H9 (cell line): ENCODE measurements at regions not wholly inside any gene's neighbourhood (a gene's known extent, or its start where the extent isn't known, plus 50 kb on each side); places are given as distances from the start of the nearest gene placed in this dataset.

Source experiments
- DNase-seq: peaks from one replicate; pipeline ENCODE4 v3.0.0-alpha.2; 2017
- H2AFZ ChIP-seq: one replicate; pipeline ENCODE4 v1.6.1; 2013; ENCODE audit warnings: mild to moderate bottlenecking, low read length, control low read depth, moderate library complexity
- H2AK5ac ChIP-seq: 2 replicates; pipeline ENCODE4 v1.6.1; 2013; ENCODE audit warnings: low read length, control low read depth, mixed read lengths; ENCODE audit not compliant: insufficient read length
- H2BK120ac ChIP-seq: one replicate; pipeline ENCODE4 v1.6.1; 2013; ENCODE audit warnings: low read depth, mild to moderate bottlenecking, low read length, control low read depth, inconsistent platforms; ENCODE audit not compliant: poor library complexity, severe bottlenecking
- H2BK12ac ChIP-seq: 2 replicates; pipeline ENCODE4 v1.6.1; 2013; ENCODE audit warnings: low read length, control low read depth, mixed read lengths, low read depth; ENCODE audit not compliant: insufficient read length
- H2BK15ac ChIP-seq: 2 replicates; pipeline ENCODE4 v1.6.1; 2013; ENCODE audit warnings: low read depth, low read length, control low read depth
- H2BK20ac ChIP-seq: one replicate; pipeline ENCODE4 v1.6.1; 2013; ENCODE audit warnings: low read depth, mild to moderate bottlenecking, low read length, control low read depth, inconsistent platforms; ENCODE audit not compliant: poor library complexity, severe bottlenecking
- H2BK5ac ChIP-seq: 2 replicates; pipeline ENCODE4 v1.6.1; 2013; ENCODE audit warnings: low read length, control low read depth, mixed read lengths; ENCODE audit not compliant: insufficient read length
- H3K14ac ChIP-seq: 2 replicates; pipeline ENCODE4 v1.6.1; 2013; ENCODE audit warnings: low read length, control low read depth; ENCODE audit not compliant: insufficient read depth
- H3K18ac ChIP-seq: 2 replicates; pipeline ENCODE4 v1.6.1; 2013; ENCODE audit warnings: low read depth, mild to moderate bottlenecking, mixed read lengths, low read length, control low read depth; ENCODE audit not compliant: insufficient read length
- H3K23ac ChIP-seq: 2 replicates; pipeline ENCODE4 v1.6.1; 2013; ENCODE audit warnings: low read length, control low read depth, mixed read lengths, low read depth; ENCODE audit not compliant: insufficient read length
- H3K23me2 ChIP-seq: 2 replicates; pipeline ENCODE4 v1.6.1; 2013; ENCODE audit warnings: low read depth, mild to moderate bottlenecking, mixed read lengths, low read length, control low read depth; ENCODE audit not compliant: insufficient read length, poor library complexity, severe bottlenecking
- H3K27ac ChIP-seq: 2 replicates; pipeline ENCODE4 v1.5.1; 2013; ENCODE audit warnings: low read length, control low read depth, mixed read lengths, low read depth; ENCODE audit not compliant: insufficient read length
- H3K27me3 ChIP-seq: 2 replicates; pipeline ENCODE4 v1.6.1; 2013; ENCODE audit warnings: low read length, control low read depth, inconsistent platforms; ENCODE audit not compliant: insufficient read depth
- H3K4ac ChIP-seq: 2 replicates; pipeline ENCODE4 v1.6.1; 2013; ENCODE audit warnings: low read depth, mild to moderate bottlenecking, control low read depth, inconsistent platforms, low read length, moderate library complexity
- H3K4me1 ChIP-seq: 2 replicates; pipeline ENCODE4 v1.6.1; 2013; ENCODE audit warnings: low read length, control low read depth, inconsistent platforms; ENCODE audit not compliant: insufficient read depth
- H3K4me2 ChIP-seq: 2 replicates; pipeline ENCODE4 v1.6.1; 2013; ENCODE audit warnings: low read length, control low read depth, mixed read lengths; ENCODE audit not compliant: insufficient read length, insufficient read depth
- H3K56ac ChIP-seq: 2 replicates; pipeline ENCODE4 v1.6.1; 2013; ENCODE audit warnings: low read depth, mild to moderate bottlenecking, mixed read lengths, low read length, control low read depth; ENCODE audit not compliant: insufficient read length
- H3K79me1 ChIP-seq: 2 replicates; pipeline ENCODE4 v1.6.1; 2013; ENCODE audit warnings: low read depth, mild to moderate bottlenecking, moderate library complexity, low read length, control low read depth, inconsistent platforms; ENCODE audit not compliant: insufficient read depth, poor library complexity, severe bottlenecking
- H3K79me2 ChIP-seq: 2 replicates; pipeline ENCODE4 v1.6.1; 2013; ENCODE audit warnings: low read length, control low read depth, inconsistent platforms; ENCODE audit not compliant: insufficient read depth
- H3K9ac ChIP-seq: 2 replicates; pipeline ENCODE4 v1.6.1; 2013; ENCODE audit warnings: low read length, control low read depth, mixed read lengths; ENCODE audit not compliant: insufficient read length; ENCODE audit errors: extremely low read depth
- H3K9me3 ChIP-seq: one replicate; pipeline ENCODE4 v1.6.1; 2013; ENCODE audit warnings: low read depth, low read length, inconsistent platforms; ENCODE audit not compliant: control insufficient read depth
- H3T11ph ChIP-seq: one replicate; pipeline ENCODE4 v1.6.1; 2013; ENCODE audit warnings: mild to moderate bottlenecking, low read length, control low read depth, inconsistent platforms
- H4K20me1 ChIP-seq: one replicate; pipeline ENCODE4 v1.6.1; 2013; ENCODE audit not compliant: control insufficient read depth, insufficient read length, insufficient read depth
- H4K5ac ChIP-seq: 2 replicates; pipeline ENCODE4 v1.6.1; 2013; ENCODE audit warnings: low read depth, mild to moderate bottlenecking, mixed read lengths, low read length, control low read depth; ENCODE audit not compliant: insufficient read length
- H4K8ac ChIP-seq: replicated peaks from 2 replicates; pipeline ENCODE4 v1.6.1; 2013; ENCODE audit warnings: low read length, control low read depth, mixed read lengths, low read depth; ENCODE audit not compliant: insufficient read length
- H4K91ac ChIP-seq: 2 replicates; pipeline ENCODE4 v1.6.1; 2013; ENCODE audit warnings: low read depth, mild to moderate bottlenecking, moderate library complexity, mixed read lengths, low read length, control low read depth; ENCODE audit not compliant: insufficient read length
- H3K27ac Mint-ChIP-seq, 3 experiments: 2 replicates in 2 of 3; 3 replicates in 1 of 3; pipeline ENCODE4 v1.8.0; 2020 to 2021; ENCODE audit warnings: mixed read lengths in 3 of 3, mild to moderate bottlenecking in 1 of 3, moderate library complexity in 1 of 3
- H3K27me3 Mint-ChIP-seq: 2 replicates; pipeline ENCODE4 v1.8.0; 2021; ENCODE audit warnings: low read depth, mild to moderate bottlenecking, moderate library complexity, mixed read lengths
- H3K36me3 Mint-ChIP-seq, 3 experiments: 2 replicates in 2 of 3; 3 replicates in 1 of 3; pipeline ENCODE4 v1.8.0; 2020 to 2021; ENCODE audit warnings: low read depth in 3 of 3, mixed read lengths in 3 of 3; ENCODE audit not compliant: insufficient read depth in 1 of 3
- H3K4me1 Mint-ChIP-seq, 2 experiments: 2 replicates each; pipeline ENCODE4 v1.8.0; 2020; ENCODE audit warnings: mixed read lengths in 2 of 2
- H3K4me3 Mint-ChIP-seq, 2 experiments: 2 replicates in 1 of 2; 3 replicates in 1 of 2; pipeline ENCODE4 v1.8.0; 2020 to 2021; ENCODE audit warnings: mild to moderate bottlenecking in 2 of 2, mixed read lengths in 2 of 2, moderate library complexity in 1 of 2
- H3K9me3 Mint-ChIP-seq, 2 experiments: 2 replicates in 1 of 2; 3 replicates in 1 of 2; pipeline ENCODE4 v1.8.0; 2020; ENCODE audit warnings: mild to moderate bottlenecking in 2 of 2, mixed read lengths in 2 of 2, moderate library complexity in 1 of 2
- CTCF ChIP-seq: fragments of 200-600 bp; sonication (generic); conservative IDR thresholded peaks from 3 replicates; pipeline ENCODE4 v1.8.0; 2021; ENCODE audit warnings: antibody characterized with exemption, mild to moderate bottlenecking

DNA sequence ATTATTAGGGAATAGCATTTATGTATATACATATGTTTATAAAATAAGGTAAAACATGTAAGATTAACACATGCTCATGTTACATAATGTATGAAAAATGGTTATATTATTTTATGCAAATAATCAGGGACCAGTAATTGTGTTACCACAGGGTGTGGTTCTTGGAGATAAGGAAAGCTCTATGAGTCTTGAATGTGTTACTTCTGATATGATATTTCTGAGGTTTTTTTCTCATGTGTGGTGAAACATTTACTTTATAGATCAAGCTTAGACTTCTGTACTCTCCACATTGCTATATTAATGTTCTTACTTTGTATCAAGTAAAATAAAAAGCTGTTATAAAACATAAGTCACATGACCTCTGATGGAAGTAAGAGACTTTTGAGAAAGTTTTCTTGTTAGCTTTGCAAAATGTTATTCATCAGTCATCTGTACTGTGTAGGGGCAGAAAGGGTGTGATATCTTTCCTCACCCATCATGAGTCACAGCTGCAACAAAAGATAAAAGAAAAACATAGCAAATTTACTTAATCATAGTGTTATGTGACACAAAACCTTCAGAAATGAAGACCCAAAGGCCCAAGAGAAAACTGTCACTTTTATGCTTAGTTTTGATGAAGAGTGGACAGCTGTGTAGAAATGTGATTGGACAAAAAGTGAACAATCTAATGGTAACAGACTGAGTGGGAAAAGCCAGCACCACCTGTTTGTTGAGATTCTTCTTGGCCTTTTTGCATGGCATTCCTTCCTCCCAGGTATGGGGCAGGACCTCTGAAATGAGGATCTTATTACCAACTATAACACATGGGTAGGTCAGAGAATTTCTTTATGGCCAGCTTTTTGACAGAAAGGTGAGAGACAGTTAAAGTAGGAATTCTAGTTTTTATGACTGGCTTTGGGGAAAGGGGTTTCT is 632.3 kb downstream of the PDHA2 start:
- no peak overlapping the region for H3K27ac Mint-ChIP-seq
- Histone ChIP-seq H3K4me2 (no peak overlapping the region), H3K18ac (no peak overlapping the region), H3K4me1 (no peaks in the 10 kb centered on the region; the same call in 1 of the 2 replicates), H4K91ac (no peak overlapping the region), H3K27ac (no peak overlapping the region), H3K9me3 (no peaks in the 10 kb centered on the region), H2BK15ac (no peak overlapping the region), H3K23ac (no peak overlapping the region), H2AFZ (no peak overlapping the region), H3K27me3 (no peaks in the 10 kb centered on the region), H4K5ac (no peak overlapping the region), H3K14ac (no peak overlapping the region), H4K8ac (no peak overlapping the region), H3K56ac (no peak overlapping the region), H4K20me1 (no peaks in the 10 kb centered on the region), H3K79me1 (no peaks in the 10 kb centered on the region), H2BK20ac (no peak overlapping the region), H3K79me2 (no peaks in the 10 kb centered on the region), H2BK5ac (no peak overlapping the region), H3T11ph (no peak overlapping the region), H2AK5ac (no peak overlapping the region), H3K9ac (no peak overlapping the region), H2BK120ac (no peak overlapping the region), H3K23me2 (no peaks in the 10 kb centered on the region), H2BK12ac (no peak overlapping the region), H3K4ac (no peak overlapping the region)
- H3K9me3 Mint-ChIP-seq, result peaks cover 48 to 51% of the 10 kb centered on the region in 2 experiments
- no peaks in the 10 kb centered on the region for H3K27me3 Mint-ChIP-seq
- peaks cover 28 to 53% (median 31%) of the 10 kb centered on the region in 3 experiments for H3K36me3 Mint-ChIP-seq
- H3K4me1 Mint-ChIP-seq, result peaks cover 15 to 16% of the 10 kb centered on the region in 2 experiments; a peak in 3 of 4 replicates
- TF ChIP-seq CTCF, result no peak
- DNase-seq, result no peak
- no peak overlapping the region for H3K4me3 Mint-ChIP-seq
